ENCODE measurements at regions not wholly inside any gene's neighbourhood (a gene's known extent, or its start where the extent isn't known, plus 50 kb on each side); places are given as distances from the start of the nearest gene placed in this dataset.

DNA sequence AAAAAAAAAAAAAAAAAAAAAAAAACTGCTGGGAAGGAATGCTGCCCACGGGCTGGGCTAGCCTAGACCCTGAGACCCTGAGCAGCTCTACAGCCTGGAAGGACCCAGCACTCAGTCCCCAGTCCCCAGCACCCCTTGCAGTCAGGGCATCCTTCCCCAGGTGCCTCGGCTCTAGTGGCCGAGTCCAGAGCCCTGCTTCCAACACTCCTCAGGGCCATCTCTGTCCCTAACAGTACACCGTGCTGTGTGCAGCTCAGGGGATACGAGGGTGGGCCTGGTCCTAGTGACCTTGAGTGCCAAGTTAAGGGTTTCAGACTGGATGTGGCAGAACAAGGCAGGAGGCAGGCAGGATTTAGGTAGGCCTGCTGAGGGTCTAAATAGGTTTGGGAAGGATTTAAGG, 50.2 kb upstream of the LRP8 start:
- TF ChIP-seq, protein P1, sequence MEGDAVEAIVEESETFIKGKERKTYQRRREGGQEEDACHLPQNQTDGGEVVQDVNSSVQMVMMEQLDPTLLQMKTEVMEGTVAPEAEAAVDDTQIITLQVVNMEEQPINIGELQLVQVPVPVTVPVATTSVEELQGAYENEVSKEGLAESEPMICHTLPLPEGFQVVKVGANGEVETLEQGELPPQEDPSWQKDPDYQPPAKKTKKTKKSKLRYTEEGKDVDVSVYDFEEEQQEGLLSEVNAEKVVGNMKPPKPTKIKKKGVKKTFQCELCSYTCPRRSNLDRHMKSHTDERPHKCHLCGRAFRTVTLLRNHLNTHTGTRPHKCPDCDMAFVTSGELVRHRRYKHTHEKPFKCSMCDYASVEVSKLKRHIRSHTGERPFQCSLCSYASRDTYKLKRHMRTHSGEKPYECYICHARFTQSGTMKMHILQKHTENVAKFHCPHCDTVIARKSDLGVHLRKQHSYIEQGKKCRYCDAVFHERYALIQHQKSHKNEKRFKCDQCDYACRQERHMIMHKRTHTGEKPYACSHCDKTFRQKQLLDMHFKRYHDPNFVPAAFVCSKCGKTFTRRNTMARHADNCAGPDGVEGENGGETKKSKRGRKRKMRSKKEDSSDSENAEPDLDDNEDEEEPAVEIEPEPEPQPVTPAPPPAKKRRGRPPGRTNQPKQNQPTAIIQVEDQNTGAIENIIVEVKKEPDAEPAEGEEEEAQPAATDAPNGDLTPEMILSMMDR (IDR thresholded peaks at IDR 0.05; ENCODE audit: insufficient read depth, missing control alignments) = no peak
- DNase-seq (ENCODE audit: insufficient read length, low spot score) (no peak), FAIRE-seq (no peak)

DNA sequence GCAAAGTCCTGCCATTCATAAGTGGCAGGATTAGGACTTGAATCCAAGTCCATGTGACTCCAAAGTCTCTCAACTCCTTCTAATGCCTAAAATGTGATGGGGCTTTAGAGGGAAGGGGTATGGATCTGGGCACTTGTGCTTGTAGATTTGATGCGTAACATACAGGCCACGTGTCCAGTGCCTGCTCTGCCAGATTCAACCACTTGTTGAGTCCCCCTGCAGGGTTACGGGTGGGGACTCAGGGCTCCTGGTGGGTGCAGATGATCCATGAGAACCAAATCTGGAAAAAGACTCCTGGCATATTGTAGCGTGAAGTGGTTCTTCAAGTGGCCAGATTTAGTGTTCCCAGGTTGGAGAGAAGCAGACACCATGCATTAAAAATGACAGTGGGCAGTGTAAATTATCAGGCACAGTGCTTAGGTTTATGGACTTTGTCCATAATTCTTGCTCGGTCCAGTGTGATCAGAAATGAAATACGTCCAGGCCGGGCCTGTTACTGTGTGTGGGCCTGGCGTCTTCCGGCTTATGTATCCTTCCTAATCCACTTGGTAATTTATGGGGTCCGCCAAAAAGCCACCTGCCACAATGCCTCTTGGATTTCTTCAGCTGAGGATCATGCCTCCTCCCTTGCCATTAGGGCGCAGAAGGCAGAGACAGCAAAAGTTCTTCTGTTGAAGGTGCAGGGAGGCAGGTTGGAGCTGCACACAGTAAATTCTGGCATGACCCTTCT, 51.2 kb upstream of the LRP8 start:
- TF ChIP-seq, protein P1 (IDR thresholded peaks at IDR 0.05; ENCODE audit: insufficient read depth, missing control alignments) = no peak
- DNase-seq (ENCODE audit: insufficient read length, low spot score) (no peak), FAIRE-seq (no peak)

DNA sequence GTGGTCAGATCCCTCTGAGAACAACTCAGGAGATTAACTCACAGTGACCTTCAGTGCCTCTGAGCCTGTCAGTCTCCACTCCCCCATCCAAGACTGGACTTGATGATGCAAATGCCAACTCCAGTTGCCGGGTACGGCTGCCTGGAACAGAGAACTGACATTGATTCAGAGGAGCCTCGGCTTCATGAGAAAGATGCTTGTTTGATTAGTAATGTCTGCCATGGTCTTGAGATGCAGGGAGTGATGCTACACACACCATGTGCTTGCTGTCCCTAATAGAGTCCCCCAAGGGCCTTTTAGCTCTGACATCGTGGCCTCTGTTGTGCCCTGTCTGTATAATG, 51.8 kb upstream of the LRP8 start:
- peak; percentile 25 for FAIRE-seq
- TF ChIP-seq, protein P1 (IDR thresholded peaks at IDR 0.05; ENCODE audit: insufficient read depth, missing control alignments) = no peak

DNA sequence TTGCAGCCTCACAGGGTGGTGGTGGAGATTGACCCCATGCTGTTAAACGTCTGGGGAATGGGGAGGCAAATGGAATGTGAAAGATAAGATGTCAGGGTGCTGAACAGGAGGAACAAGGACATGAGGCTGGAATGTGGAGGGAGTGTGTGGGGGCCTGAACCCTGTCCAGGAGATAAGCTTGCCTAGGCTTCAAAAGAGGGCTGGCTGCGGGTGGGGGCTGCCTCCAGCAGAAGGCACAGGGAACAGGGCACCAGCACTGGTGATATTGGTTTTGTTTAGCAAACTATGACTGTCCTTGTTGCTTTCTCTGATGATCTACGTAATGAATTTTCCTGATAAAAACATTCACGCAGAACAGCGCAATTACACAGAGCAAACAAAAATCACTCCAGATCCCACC, 52.4 kb upstream of the LRP8 start:
- no peak for FAIRE-seq

More for the DNA sequence above, 51.8 kb upstream of the LRP8 start:
- no peak for DNase-seq (ENCODE audit: insufficient read length, low spot score)

DNA sequence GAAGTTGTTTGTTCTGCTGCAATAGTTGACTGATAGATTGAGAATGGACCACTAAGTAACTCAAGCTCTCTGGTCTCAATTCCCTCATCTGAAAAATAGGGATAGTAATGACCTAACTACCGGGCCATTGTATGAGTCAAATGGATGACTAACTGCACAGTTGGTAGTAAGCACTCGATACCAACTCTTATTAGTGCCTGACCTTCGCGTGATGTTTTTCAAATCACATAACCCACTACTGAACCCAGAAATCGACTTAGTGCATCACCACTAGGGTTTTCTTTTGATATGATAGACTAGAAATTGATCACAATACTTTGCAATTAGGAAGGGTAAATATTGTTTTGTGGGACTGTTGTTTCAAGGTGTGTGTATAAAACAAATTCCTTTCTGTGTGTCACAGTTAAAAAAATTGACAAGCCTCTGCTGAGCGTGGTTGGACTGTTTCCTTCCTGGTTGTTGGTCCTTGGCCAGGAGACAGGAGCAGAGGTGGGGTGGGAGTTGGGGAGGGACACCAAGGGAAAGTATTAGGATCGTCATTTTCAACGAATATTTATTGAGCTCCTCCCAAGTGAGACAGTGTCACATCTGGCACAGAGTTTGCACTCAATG, 54.0 kb upstream of the LRP8 start:
- FAIRE-seq = no peak
- TF ChIP-seq, protein P1 (IDR thresholded peaks at IDR 0.05; ENCODE audit: insufficient read depth, missing control alignments) = no peak
- DNase-seq (ENCODE audit: insufficient read length, low spot score) = no peak

More for the DNA sequence above, 52.4 kb upstream of the LRP8 start:
- DNase-seq (ENCODE audit: insufficient read length, low spot score) = no peak
- TF ChIP-seq, protein P1 (IDR thresholded peaks at IDR 0.05; ENCODE audit: insufficient read depth, missing control alignments) = no peak

DNA sequence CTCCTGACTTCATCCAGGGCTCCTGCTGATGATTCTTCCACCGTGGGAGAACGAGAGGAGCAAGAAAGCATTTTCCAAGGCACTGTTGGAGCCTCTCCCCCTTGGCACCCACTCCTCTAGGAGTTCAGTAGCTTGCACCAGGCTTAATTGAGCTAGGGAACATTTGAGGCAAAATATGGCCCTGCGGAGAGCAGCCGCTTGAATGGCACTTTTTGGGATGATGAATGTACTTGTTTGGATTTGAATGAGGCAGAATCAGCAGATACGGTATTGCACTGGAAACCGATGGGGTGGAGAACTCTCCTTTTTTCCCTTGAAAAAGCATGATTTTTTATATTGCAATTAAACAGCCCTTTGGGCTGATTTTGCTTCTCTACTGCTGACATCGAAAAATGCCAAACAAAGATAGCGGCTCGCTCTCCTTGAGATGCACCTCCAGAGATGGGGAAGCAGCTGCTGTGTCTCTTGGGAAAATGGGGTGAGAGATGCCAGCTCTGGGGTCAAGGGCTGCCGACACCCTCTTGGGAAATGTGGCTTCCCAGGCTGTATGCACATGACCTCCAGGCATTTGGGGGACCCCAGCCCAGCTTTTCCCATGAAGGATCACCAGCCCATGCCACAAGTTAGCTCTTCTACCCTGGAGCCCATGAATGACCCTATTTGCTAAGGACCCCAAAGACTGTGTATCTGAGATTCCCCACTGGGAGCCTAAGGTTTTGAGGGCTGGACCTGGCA, 55.4 kb upstream of the LRP8 start:
- no peak for FAIRE-seq
- TF ChIP-seq, protein P1 (IDR thresholded peaks at IDR 0.05; ENCODE audit: insufficient read depth, missing control alignments) = no peak
- DNase-seq (ENCODE audit: insufficient read length, low spot score) = no peak

Data from D721Med (cell line).